ENCODE measurements at regions not wholly inside any gene's neighbourhood (a gene's known extent, or its start where the extent isn't known, plus 50 kb on each side); places are given as distances from the start of the nearest gene placed in this dataset.

DNA sequence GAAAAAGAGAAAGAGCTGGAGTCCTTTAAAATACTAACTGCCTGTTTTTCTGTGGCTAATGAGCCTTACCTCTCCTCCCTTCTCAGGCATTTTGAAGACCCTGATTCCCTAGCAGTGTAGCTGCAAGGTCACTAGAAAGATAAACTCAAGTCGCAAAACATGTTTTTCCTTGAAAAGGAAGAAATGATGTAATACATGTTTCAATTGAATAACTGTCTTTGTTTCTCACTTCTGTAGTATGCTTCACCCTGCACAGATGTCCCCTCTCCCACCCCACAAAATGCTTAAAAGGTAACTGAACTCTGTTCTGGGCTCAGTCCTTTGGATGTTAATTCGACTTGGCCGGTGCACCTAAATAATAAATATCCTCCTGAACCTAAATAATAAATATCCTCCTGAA, 1350.3 kb downstream of the TMEM121 start:
- TF ChIP-seq, protein P1, sequence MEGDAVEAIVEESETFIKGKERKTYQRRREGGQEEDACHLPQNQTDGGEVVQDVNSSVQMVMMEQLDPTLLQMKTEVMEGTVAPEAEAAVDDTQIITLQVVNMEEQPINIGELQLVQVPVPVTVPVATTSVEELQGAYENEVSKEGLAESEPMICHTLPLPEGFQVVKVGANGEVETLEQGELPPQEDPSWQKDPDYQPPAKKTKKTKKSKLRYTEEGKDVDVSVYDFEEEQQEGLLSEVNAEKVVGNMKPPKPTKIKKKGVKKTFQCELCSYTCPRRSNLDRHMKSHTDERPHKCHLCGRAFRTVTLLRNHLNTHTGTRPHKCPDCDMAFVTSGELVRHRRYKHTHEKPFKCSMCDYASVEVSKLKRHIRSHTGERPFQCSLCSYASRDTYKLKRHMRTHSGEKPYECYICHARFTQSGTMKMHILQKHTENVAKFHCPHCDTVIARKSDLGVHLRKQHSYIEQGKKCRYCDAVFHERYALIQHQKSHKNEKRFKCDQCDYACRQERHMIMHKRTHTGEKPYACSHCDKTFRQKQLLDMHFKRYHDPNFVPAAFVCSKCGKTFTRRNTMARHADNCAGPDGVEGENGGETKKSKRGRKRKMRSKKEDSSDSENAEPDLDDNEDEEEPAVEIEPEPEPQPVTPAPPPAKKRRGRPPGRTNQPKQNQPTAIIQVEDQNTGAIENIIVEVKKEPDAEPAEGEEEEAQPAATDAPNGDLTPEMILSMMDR (IDR thresholded peaks at IDR 0.05) = no peak
- TF ChIP-seq POLR2A (IDR thresholded peaks at IDR 0.05) = no peak

All from heart left ventricle (tissue), 13 donors.